ENCODE measurements at regions not wholly inside any gene's neighbourhood (a gene's known extent, or its start where the extent isn't known, plus 50 kb on each side); places are given as distances from the start of the nearest gene placed in this dataset.

- TF ChIP-seq POLR2A (IDR thresholded peaks at IDR 0.05) (no peak), CTCF (IDR thresholded peaks at IDR 0.05) (no peak)
Observed at GRCh38 chr9:90025816-90026215, 421.0 kb downstream of the GADD45G start.

Measured in testis (tissue), 2 donors.